HEK293 (cell line): ENCODE measurements at regions not wholly inside any gene's neighbourhood (a gene's known extent, or its start where the extent isn't known, plus 50 kb on each side); places are given as distances from the start of the nearest gene placed in this dataset.
"Not testable (repeated sequence)": the region's sequence is repeated elsewhere in the genome, so short reads cannot be mapped to it uniquely, and the experiment has no call there.

Experiments used
- CTCF ChIA-PET: fragments of 350-600 bp; formaldehyde crosslinking; extraction: SDS; loops from one replicate; lab custom pipeline; 2021; ENCODE audit warnings: antibody characterized with exemption; lab: Yijun Ruan, JAX
- POLR2A ChIA-PET: fragments of 300-600 bp; formaldehyde crosslinking; extraction: SDS; loops from one replicate; lab custom pipeline; 2020; ENCODE audit warnings: antibody characterized with exemption, inconsistent platforms; lab: Yijun Ruan, JAX
- H3K27ac ChIP-seq: fragments of 200-500 bp; sonication (Bioruptor generic); 2 replicates; pipeline ENCODE4 v1.5.1; 2014; ENCODE audit warnings: low read depth, low read length, control low read depth, inconsistent platforms; ENCODE audit errors: extremely low read depth
- H3K36me3 ChIP-seq, 2 experiments: fragments of 200-500 bp in 1 of 2; sonication (Bioruptor generic) in 1 of 2; 1 replicate in 1 of 2; 2 replicates in 1 of 2; pipeline ENCODE4 v1.5.1; 2014 to 2017; ENCODE audit warnings: inconsistent platforms in 2 of 2, low read length in 2 of 2; ENCODE audit not compliant: control insufficient read depth in 2 of 2, insufficient read depth in 1 of 2
- H3K4me1 ChIP-seq: fragments of 200-500 bp; sonication (Bioruptor generic); 2 replicates; pipeline ENCODE4 v1.5.1; 2014; ENCODE audit warnings: mild to moderate bottlenecking, low read length, inconsistent platforms; ENCODE audit not compliant: control insufficient read depth, insufficient read depth
- H3K4me3 ChIP-seq: 2 replicates; pipeline ENCODE4 v1.5.1; 2011; ENCODE audit warnings: low read depth, mild to moderate bottlenecking, control low read depth, low read length, moderate library complexity
- H3K9me3 ChIP-seq: fragments of 200-500 bp; sonication (Bioruptor generic); 2 replicates; pipeline ENCODE4 v1.5.1; 2014; ENCODE audit warnings: low read depth, low read length, inconsistent platforms; ENCODE audit not compliant: control insufficient read depth, insufficient read depth
- EGR2 ChIP-seq: fragments of 450-650 bp; formaldehyde crosslinking; IDR thresholded peaks from 2 replicates; pipeline ENCODE4 v1.5.1; 2016; ENCODE audit warnings: low read depth, missing biosample characterization, missing genetic modification characterization
- MEIS1 ChIP-seq: sonication (generic); formaldehyde crosslinking; IDR thresholded peaks from 2 replicates; pipeline ENCODE4 v1.8.1; 2022; ENCODE audit warnings: missing genetic modification reagents, mild to moderate bottlenecking, borderline replicate concordance
- OSR2 ChIP-seq: fragments of 450-650 bp; formaldehyde crosslinking; IDR thresholded peaks from 2 replicates; pipeline ENCODE4 v1.5.1; 2016; ENCODE audit warnings: missing biosample characterization, missing genetic modification characterization
- ZBTB8A ChIP-seq: fragments of 450-650 bp; formaldehyde crosslinking; IDR thresholded peaks from 2 replicates; pipeline ENCODE4 v1.5.1; 2016; ENCODE audit warnings: missing biosample characterization, missing genetic modification characterization
- ZFHX2 ChIP-seq: fragments of 450-650 bp; formaldehyde crosslinking; conservative IDR thresholded peaks from 2 replicates; pipeline ENCODE4 v1.5.1; 2016; ENCODE audit warnings: missing biosample characterization, missing genetic modification characterization
- ZNF133 ChIP-seq: fragments of 450-650 bp; formaldehyde crosslinking; IDR thresholded peaks from 2 replicates; pipeline ENCODE4 v1.5.1; 2016; ENCODE audit warnings: missing biosample characterization, missing genetic modification characterization
- ZNF214 ChIP-seq: fragments of 450-650 bp; formaldehyde crosslinking; IDR thresholded peaks from 2 replicates; pipeline ENCODE4 v1.5.1; 2017; ENCODE audit warnings: missing biosample characterization, mild to moderate bottlenecking, missing genetic modification characterization, borderline replicate concordance
- ZNF280D ChIP-seq: fragments of 450-650 bp; formaldehyde crosslinking; IDR thresholded peaks from 2 replicates; pipeline ENCODE4 v1.5.1; 2016; ENCODE audit warnings: missing biosample characterization, missing genetic modification characterization
- ZNF292 ChIP-seq: fragments of 450-650 bp; formaldehyde crosslinking; IDR thresholded peaks from 2 replicates; pipeline ENCODE4 v1.5.1; 2016; ENCODE audit warnings: low read depth, missing biosample characterization, missing genetic modification characterization, borderline replicate concordance
- ZNF48 ChIP-seq: fragments of 450-650 bp; formaldehyde crosslinking; IDR thresholded peaks from 2 replicates; pipeline ENCODE4 v1.5.1; 2016; ENCODE audit warnings: missing biosample characterization, missing genetic modification characterization
- ZNF544 ChIP-seq: fragments of 450-650 bp; formaldehyde crosslinking; IDR thresholded peaks from 2 replicates; pipeline ENCODE4 v1.5.0; 2017; ENCODE audit warnings: missing biosample characterization, missing genetic modification characterization
- ZNF580 ChIP-seq: fragments of 450-650 bp; formaldehyde crosslinking; IDR thresholded peaks from 2 replicates; pipeline ENCODE4 v1.5.1; 2016; ENCODE audit warnings: missing biosample characterization, missing genetic modification characterization
- ZNF645 ChIP-seq: fragments of 450-650 bp; formaldehyde crosslinking; IDR thresholded peaks from 2 replicates; pipeline ENCODE4; 2016; ENCODE audit warnings: missing biosample characterization, missing genetic modification characterization
- ZNF664 ChIP-seq: fragments of 450-650 bp; formaldehyde crosslinking; IDR thresholded peaks from 2 replicates; pipeline ENCODE4 v1.5.1; 2016; ENCODE audit warnings: missing biosample characterization, missing genetic modification characterization
- ZNF670 ChIP-seq: fragments of 450-650 bp; formaldehyde crosslinking; IDR thresholded peaks from 2 replicates; pipeline ENCODE4 v1.5.1; 2016; ENCODE audit warnings: missing biosample characterization, missing genetic modification characterization, low read depth
- ZNF747 ChIP-seq: fragments of 450-650 bp; formaldehyde crosslinking; IDR thresholded peaks from 2 replicates; pipeline ENCODE4 v1.5.1; 2016; ENCODE audit warnings: missing biosample characterization, missing genetic modification characterization

- ChIA-PET POLR2A (no interaction called here), CTCF (no interaction called here)
- H3K4me3 ChIP-seq, result no peak overlapping the region
- H3K9me3 ChIP-seq, result no peaks in the 10 kb centered on the region
- H3K36me3 ChIP-seq, result no peaks in the 10 kb centered on the region
- TF ChIP-seq ZNF544 (tag by site-specific recombination), result no peak
- no peaks in the 10 kb centered on the region for H3K4me1 ChIP-seq
- H3K27ac ChIP-seq, result no peak overlapping the region
Measured at GRCh38 chr13:53447863-53448262, 419.2 kb downstream of the OLFM4 start.

- CTCF ChIA-PET, H3K9me3 ChIP-seq, H3K27ac ChIP-seq, H3K4me3 ChIP-seq, POLR2A ChIA-PET, H3K36me3 ChIP-seq, H3K4me1 ChIP-seq: not testable (repeated sequence)
Measured at GRCh38 chr13:53452263-53452808, 423.7 kb downstream of the OLFM4 start.

- Histone ChIP-seq H3K4me3 (no peak overlapping the region), H3K4me1 (no peaks in the 10 kb centered on the region), H3K9me3 (no peaks in the 10 kb centered on the region), H3K36me3 (no peaks in the 10 kb centered on the region), H3K27ac (no peak overlapping the region)
- ChIA-PET CTCF (no interaction called here), POLR2A (no interaction called here)
- TF ChIP-seq ZNF670 (tag by site-specific recombination), result no peak
- TF ChIP-seq ZBTB8A (tag by site-specific recombination), result no peak
- no peak for TF ChIP-seq ZNF280D (tag by site-specific recombination)
- no peak for TF ChIP-seq ZNF580 (tag by site-specific recombination)
- TF ChIP-seq ZNF214 (tag by site-specific recombination), result no peak
- no peak for TF ChIP-seq ZNF645 (tag by site-specific recombination)
- no peak for TF ChIP-seq OSR2
- TF ChIP-seq EGR2 (tag by site-specific recombination), result no peak
- TF ChIP-seq ZNF747 (tag by site-specific recombination), result no peak
- TF ChIP-seq ZNF48 (tag by site-specific recombination), result no peak
- TF ChIP-seq ZNF664 (tag by site-specific recombination), result no peak
- no peak for TF ChIP-seq ZNF133 (tag by site-specific recombination)
- TF ChIP-seq ZFHX2 (tag by site-specific recombination), result no peak
- TF ChIP-seq MEIS1 (CRISPR knock-in tag), result no peak
- no peak for TF ChIP-seq ZNF292 (tag by site-specific recombination)
Measured at GRCh38 chr13:53460796-53461195, 432.2 kb downstream of the OLFM4 start.
